Activated naive CD4-positive, alpha-beta T cell treated with anti-CD3 and anti-CD28 coated beads, Interleukin-2, amount 50 U/mL, for 16 hours (primary cell): ENCODE measurements at regions not wholly inside any gene's neighbourhood (a gene's known extent, or its start where the extent isn't known, plus 50 kb on each side); places are given as distances from the start of the nearest gene placed in this dataset.

Source experiments
- DNase-seq: peaks from one replicate; pipeline ENCODE4 v3.0.0-alpha.2; 2020

GRCh38 chr20:39523405-39523804, 561.3 kb downstream of the DHX35 start:
- no peak for DNase-seq

- no peak for DNase-seq
Observed at GRCh38 chr20:39518654-39519053, 556.5 kb downstream of the DHX35 start.

- no peak for DNase-seq
Observed at GRCh38 chr20:39516964-39517363, 554.8 kb downstream of the DHX35 start.

- DNase-seq = no peak
Observed at GRCh38 chr20:39504710-39505094, 542.6 kb downstream of the DHX35 start.

- no peak for DNase-seq
Observed at GRCh38 chr20:39503902-39504709, 542.0 kb downstream of the DHX35 start.

- DNase-seq = no peak
Observed at GRCh38 chr20:39492223-39492797, 530.2 kb downstream of the DHX35 start.

GRCh38 chr20:39491711-39492110, 529.6 kb downstream of the DHX35 start:
- no peak for DNase-seq

GRCh38 chr20:39489986-39490560, 527.9 kb downstream of the DHX35 start:
- no peak for DNase-seq

- no peak for DNase-seq
Observed at GRCh38 chr20:39480276-39481043, 518.3 kb downstream of the DHX35 start.

GRCh38 chr20:39479196-39479810, 517.2 kb downstream of the DHX35 start:
- no peak for DNase-seq

GRCh38 chr20:39474879-39475278, 512.7 kb downstream of the DHX35 start:
- no peak for DNase-seq

- no peak for DNase-seq
Observed at GRCh38 chr20:39473536-39473935, 511.4 kb downstream of the DHX35 start.

GRCh38 chr20:39468703-39469102, 506.6 kb downstream of the DHX35 start:
- no peak for DNase-seq

- no peak for DNase-seq
Observed at GRCh38 chr20:39464238-39464637, 502.1 kb downstream of the DHX35 start.

GRCh38 chr20:39462416-39462945, 500.3 kb downstream of the DHX35 start:
- DNase-seq = no peak

- DNase-seq = no peak
Observed at GRCh38 chr20:39458452-39458851, 496.3 kb downstream of the DHX35 start.

- no peak for DNase-seq
Observed at GRCh38 chr20:39453890-39454289, 491.7 kb downstream of the DHX35 start.

- no peak for DNase-seq
Observed at GRCh38 chr20:39452583-39453340, 490.6 kb downstream of the DHX35 start.

GRCh38 chr20:39451386-39451785, 489.2 kb downstream of the DHX35 start:
- DNase-seq = no peak

GRCh38 chr20:39446397-39446796, 484.3 kb downstream of the DHX35 start:
- DNase-seq = no peak

GRCh38 chr20:39445095-39445494, 483.0 kb downstream of the DHX35 start:
- no peak for DNase-seq

GRCh38 chr20:39433466-39433865, 471.3 kb downstream of the DHX35 start:
- no peak for DNase-seq
